ENCODE measurements at regions not wholly inside any gene's neighbourhood (a gene's known extent, or its start where the extent isn't known, plus 50 kb on each side); places are given as distances from the start of the nearest gene placed in this dataset.

- no peak for DNase-seq (ENCODE audit: low read depth)
- TF ChIP-seq CTCF (IDR thresholded peaks at IDR 0.05; ENCODE audit: control insufficient read depth, extremely low read depth, insufficient read depth) = no peak
- H3K4me3 ChIP-seq (ENCODE audit: low read depth, low read length) = no peak overlapping the region
Measured at GRCh38 chr12:68508576-68508975, 102.1 kb upstream of the RAP1B start.

GRCh38 chr12:68509242-68509641 lies 101.5 kb upstream of the RAP1B start:
- no peak for DNase-seq (ENCODE audit: low read depth)
- TF ChIP-seq CTCF (IDR thresholded peaks at IDR 0.05; ENCODE audit: control insufficient read depth, extremely low read depth, insufficient read depth) = no peak
- H3K4me3 ChIP-seq (ENCODE audit: low read depth, low read length) = no peak overlapping the region

- no peak overlapping the region for H3K4me3 ChIP-seq (ENCODE audit: low read depth, low read length)
- DNase-seq (ENCODE audit: low read depth) = no peak
- no peak for TF ChIP-seq CTCF (IDR thresholded peaks at IDR 0.05; ENCODE audit: control insufficient read depth, extremely low read depth, insufficient read depth)
Measured at GRCh38 chr12:68510397-68510796, 100.3 kb upstream of the RAP1B start.

GRCh38 chr12:68514807-68515411 lies 95.8 kb upstream of the RAP1B start:
- TF ChIP-seq CTCF (IDR thresholded peaks at IDR 0.05; ENCODE audit: control insufficient read depth, extremely low read depth, insufficient read depth) = no peak
- H3K4me3 ChIP-seq (ENCODE audit: low read depth, low read length) = no peak overlapping the region
- no peak for DNase-seq (ENCODE audit: low read depth)

- H3K4me3 ChIP-seq (ENCODE audit: low read depth, low read length) = no peak overlapping the region
- no peak for TF ChIP-seq CTCF (IDR thresholded peaks at IDR 0.05; ENCODE audit: control insufficient read depth, extremely low read depth, insufficient read depth)
Measured at GRCh38 chr12:68515793-68516192, 94.9 kb upstream of the RAP1B start.

GRCh38 chr12:68521321-68521839 lies 89.3 kb upstream of the RAP1B start:
- DNase-seq (ENCODE audit: low read depth) = peak; percentile 11
- no peak for TF ChIP-seq CTCF (IDR thresholded peaks at IDR 0.05; ENCODE audit: control insufficient read depth, extremely low read depth, insufficient read depth)

More at GRCh38 chr12:68515793-68516192, 94.9 kb upstream of the RAP1B start:
- DNase-seq (ENCODE audit: low read depth) = no peak

More at GRCh38 chr12:68521321-68521839, 89.3 kb upstream of the RAP1B start:
- H3K4me3 ChIP-seq (ENCODE audit: low read depth, low read length) = no peak overlapping the region

All from LNCaP clone FGC (cell line).